Heart left ventricle (tissue), 13 donors: ENCODE measurements at regions not wholly inside any gene's neighbourhood (a gene's known extent, or its start where the extent isn't known, plus 50 kb on each side); places are given as distances from the start of the nearest gene placed in this dataset.

Source experiments
- CTCF ChIP-seq, 12 donors: fragments of 200-600 bp; sonication (generic) in 4 of 12; IDR thresholded peaks; one replicate each; pipeline versions ENCODE4 v1.5.0 to v1.8.0; 2018 to 2022; ENCODE audit warnings: antibody characterized with exemption in 12 of 12, mild to moderate bottlenecking in 5 of 12
- POLR2A ChIP-seq, 2 donors: fragments of 450-650 bp; IDR thresholded peaks; one replicate each; pipeline ENCODE4 v1.6.1; 2017; ENCODE audit warnings: antibody characterized with exemption in 2 of 2, mild to moderate bottlenecking in 2 of 2, moderate library complexity in 2 of 2
- donor health status: ischemic (EF 13 %, LVEDD 7.1; RV severe dilation, severe dysfunction).
- donor health status: DM: no; HTN: yes; CAD: no.
- donor health status: DM: no; HTN: no; CAD: no.
- donor health status: ischemic (EF 25% LVEDD 6.9; RV normal size, moderate dysfunction).
- donor health status: ischemic (EF 25% LVEDD 5.7; RV mildly dilated, moderate dysfunction).
- donor health status: ischemic (EF 35%, LVEDD 5.7; RV mildly dilated, moderate dysfunction).
- donor health status: nonischemic (EF 11% LVEDD 7.7; RV severe dilation, severe dysfunction).
- donor health status: DM: yes; HTN: yes; CAD: no.
- donor health status: PGD.
- donor health status: ischemic (EF 29% LVEDD 5.4; RV normal size, mild dysfunction).
- donor health status: nonischemic (EF 23%, LVEDD 6.1; RV moderate dilation, normal function).

DNA sequence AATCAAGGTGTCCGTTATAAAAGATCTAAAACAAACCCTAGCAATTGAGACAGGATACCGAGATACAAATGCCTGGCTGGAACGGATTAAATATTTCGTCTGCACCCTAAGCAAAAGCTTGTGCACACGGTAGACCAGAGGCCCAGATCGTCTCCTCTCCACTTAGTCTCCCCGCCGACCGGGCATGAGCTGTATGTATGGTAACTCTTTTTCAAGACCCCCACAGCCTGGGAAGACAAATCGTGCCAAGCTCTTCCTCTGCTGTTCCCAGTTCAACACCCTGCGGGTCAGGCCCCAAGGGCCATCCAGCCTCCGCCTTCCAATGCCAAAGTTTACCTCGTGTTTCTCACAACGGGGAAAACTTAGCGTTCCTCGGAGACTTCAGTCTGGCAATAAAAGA is 285.7 kb upstream of the GALNT17 start:
- TF ChIP-seq CTCF (IDR thresholded peaks at IDR 0.05) (no peak), POLR2A (IDR thresholded peaks at IDR 0.05) (no peak)
